GM18499 (cell line): ENCODE measurements at regions not wholly inside any gene's neighbourhood (a gene's known extent, or its start where the extent isn't known, plus 50 kb on each side); places are given as distances from the start of the nearest gene placed in this dataset.

ENCODE experiments used
- ATAC-seq: cut with Tn5 transposase; IDR thresholded peaks from one replicate; pipeline ENCODE4 v1.9.1; 2021; ENCODE audit warnings: moderate number of reproducible peaks; ENCODE audit not compliant: insufficient read depth, unreplicated experiment

GRCh38 chr9:107638521-107639310, 149.1 kb upstream of the KLF4 start:
- ATAC-seq, result no peak

- ATAC-seq, result no peak
Measured at GRCh38 chr9:107637421-107638420, 148.2 kb upstream of the KLF4 start.

- ATAC-seq, result no peak
Measured at GRCh38 chr9:107636571-107637381, 147.2 kb upstream of the KLF4 start.

- no peak for ATAC-seq
Measured at GRCh38 chr9:107635803-107636174, 146.2 kb upstream of the KLF4 start.

GRCh38 chr9:107635101-107635802, 145.7 kb upstream of the KLF4 start:
- ATAC-seq, result no peak

- no peak for ATAC-seq
Measured at GRCh38 chr9:107633406-107633805, 143.8 kb upstream of the KLF4 start.

GRCh38 chr9:107632661-107633060, 143.1 kb upstream of the KLF4 start:
- ATAC-seq, result no peak

- no peak for ATAC-seq
Measured at GRCh38 chr9:107632216-107632615, 142.6 kb upstream of the KLF4 start.

- no peak for ATAC-seq
Measured at GRCh38 chr9:107631788-107632187, 142.2 kb upstream of the KLF4 start.

- ATAC-seq, result no peak
Measured at GRCh38 chr9:107630156-107630555, 140.6 kb upstream of the KLF4 start.

GRCh38 chr9:107628444-107628843, 138.9 kb upstream of the KLF4 start:
- no peak for ATAC-seq

GRCh38 chr9:107627781-107628180, 138.2 kb upstream of the KLF4 start:
- no peak for ATAC-seq

- no peak for ATAC-seq
Measured at GRCh38 chr9:107626118-107626517, 136.5 kb upstream of the KLF4 start.

- no peak for ATAC-seq
Measured at GRCh38 chr9:107625383-107625984, 135.9 kb upstream of the KLF4 start.

GRCh38 chr9:107624234-107624948, 134.8 kb upstream of the KLF4 start:
- ATAC-seq, result no peak

- ATAC-seq, result no peak
Measured at GRCh38 chr9:107621436-107621835, 131.9 kb upstream of the KLF4 start.

GRCh38 chr9:107620801-107621200, 131.2 kb upstream of the KLF4 start:
- ATAC-seq, result no peak

GRCh38 chr9:107620236-107620635, 130.7 kb upstream of the KLF4 start:
- no peak for ATAC-seq

GRCh38 chr9:107615321-107615720, 125.8 kb upstream of the KLF4 start:
- no peak for ATAC-seq
